GM23338 (cell line): ENCODE measurements at regions not wholly inside any gene's neighbourhood (a gene's known extent, or its start where the extent isn't known, plus 50 kb on each side); places are given as distances from the start of the nearest gene placed in this dataset.

Experiments used
- ATAC-seq: fragments of 200-7000 bp; cut with Tn5 transposase; 3 replicates; pipeline ENCODE4 v1.9.1; 2020
- DNase-seq: peaks from one replicate; pipeline ENCODE4 v3.0.0-alpha.2; 2015; ENCODE audit warnings: low spot score
- H2AFZ ChIP-seq: fragments of 200-600 bp; sonication (generic); 2 replicates; pipeline ENCODE4 v1.8.0; 2016; ENCODE audit warnings: antibody characterized with exemption, mild to moderate bottlenecking, moderate library complexity
- H3F3A ChIP-seq: fragments of 200-600 bp; sonication (generic); replicated peaks from 2 replicates; pipeline ENCODE4 v1.8.0; 2017; ENCODE audit warnings: antibody characterized with exemption, mixed run types, low read depth
- H3K27ac ChIP-seq: fragments of 200-600 bp; sonication (generic); 2 replicates; pipeline ENCODE4 v1.6.1; 2016; ENCODE audit warnings: low read depth
- H3K27me3 ChIP-seq: fragments of 200-600 bp; sonication (generic); 2 replicates; pipeline ENCODE4 v1.8.0; 2016; ENCODE audit warnings: mild to moderate bottlenecking, mixed run types, moderate library complexity; ENCODE audit not compliant: insufficient read depth
- H3K36me3 ChIP-seq: fragments of 200-600 bp; sonication (generic); 2 replicates; pipeline ENCODE4 v1.8.0; 2016; ENCODE audit warnings: mild to moderate bottlenecking; ENCODE audit not compliant: insufficient read depth
- H3K4me1 ChIP-seq: fragments of 200-600 bp; sonication (generic); 2 replicates; pipeline ENCODE4 v1.8.0; 2016; ENCODE audit warnings: mild to moderate bottlenecking, moderate library complexity; ENCODE audit not compliant: insufficient read depth
- H3K4me2 ChIP-seq: fragments of 200-600 bp; sonication (generic); 2 replicates; pipeline ENCODE4 v1.7.1; 2017; ENCODE audit warnings: mixed run types
- H3K4me3 ChIP-seq: fragments of 200-600 bp; sonication (generic); 2 replicates; pipeline ENCODE4 v1.6.1; 2016; ENCODE audit warnings: mixed run types
- H3K79me2 ChIP-seq: fragments of 200-600 bp; sonication (generic); replicated peaks from 2 replicates; pipeline ENCODE4 v1.8.0; 2017; ENCODE audit warnings: mild to moderate bottlenecking; ENCODE audit not compliant: insufficient read depth
- H3K9me2 ChIP-seq: fragments of 200-600 bp; sonication (generic); 2 replicates; pipeline ENCODE4 v1.8.0; 2017; ENCODE audit not compliant: insufficient read depth
- H4K20me1 ChIP-seq: fragments of 200-600 bp; sonication (generic); replicated peaks from 2 replicates; pipeline ENCODE4 v1.8.0; 2017; ENCODE audit warnings: mild to moderate bottlenecking; ENCODE audit not compliant: insufficient read depth
- H3K27ac Mint-ChIP-seq: 2 replicates; pipeline ENCODE4 v1.8.0; 2020; ENCODE audit warnings: inconsistent platforms, mild to moderate bottlenecking, moderate library complexity, mixed read lengths
- H3K27me3 Mint-ChIP-seq: 3 replicates; pipeline ENCODE4 v1.8.0; 2022; ENCODE audit warnings: low read depth, mild to moderate bottlenecking, moderate library complexity, mixed read lengths, inconsistent platforms; ENCODE audit not compliant: insufficient read depth, poor library complexity
- H3K36me3 Mint-ChIP-seq: 3 replicates; pipeline ENCODE4 v1.8.0; 2021; ENCODE audit warnings: low read depth, mild to moderate bottlenecking, inconsistent platforms, moderate library complexity, mixed read lengths
- H3K4me1 Mint-ChIP-seq: 3 replicates; pipeline ENCODE4 v1.8.0; 2020; ENCODE audit warnings: mild to moderate bottlenecking, inconsistent platforms, mixed read lengths
- H3K4me3 Mint-ChIP-seq: 3 replicates; pipeline ENCODE4 v1.8.0; 2021; ENCODE audit warnings: moderate library complexity, mild to moderate bottlenecking, inconsistent platforms, mixed read lengths
- H3K9me3 Mint-ChIP-seq: 3 replicates; pipeline ENCODE4 v1.8.0; 2020; ENCODE audit warnings: moderate library complexity, mild to moderate bottlenecking, inconsistent platforms, mixed read lengths
- CREB1 ChIP-seq: fragments of 250-450 bp; sonication (Bioruptor Pico); IDR thresholded peaks from 2 replicates; pipeline ENCODE4 v1.5.0; 2020; ENCODE audit warnings: low read depth, mild to moderate bottlenecking, moderate library complexity
- EZH2 ChIP-seq: fragments of 200-600 bp; sonication (generic); IDR thresholded peaks from one replicate; pipeline ENCODE4 v1.8.0; 2017; ENCODE audit warnings: antibody characterized with exemption, mild to moderate bottlenecking, low read depth; ENCODE audit not compliant: unreplicated experiment
- EZH2phosphoT487 ChIP-seq: fragments of 200-600 bp; sonication (generic); IDR thresholded peaks from one replicate; pipeline ENCODE4 v1.8.1; 2018; ENCODE audit warnings: antibody characterized with exemption; ENCODE audit not compliant: unreplicated experiment
- ZNF114 ChIP-seq: fragments of 250-450 bp; sonication (Bioruptor Pico); IDR thresholded peaks from 2 replicates; pipeline ENCODE4 v1.5.0; 2020; ENCODE audit warnings: mild to moderate bottlenecking, moderate library complexity
- ZNF462 ChIP-seq: fragments of 250-450 bp; sonication (Bioruptor Pico); IDR thresholded peaks from 2 replicates; pipeline ENCODE4 v1.5.0; 2020; ENCODE audit warnings: mild to moderate bottlenecking, moderate library complexity

GRCh38 chr2:129085386-129085785 lies 766.7 kb upstream of the HS6ST1 start:
- no peaks in the 10 kb centered on the region for H3K27me3 Mint-ChIP-seq
- H3K4me3 Mint-ChIP-seq = no peak overlapping the region
- H3K36me3 Mint-ChIP-seq = no peaks in the 10 kb centered on the region
- Histone ChIP-seq H3K27me3 (no peaks in the 10 kb centered on the region), H3K27ac (no peak overlapping the region), H3K4me1 (no peaks in the 10 kb centered on the region), H3K79me2 (no peaks in the 10 kb centered on the region), H3K9me2 (no peaks in the 10 kb centered on the region), H2AFZ (no peak overlapping the region), H3K4me3 (no peak overlapping the region), H3K36me3 (no peaks in the 10 kb centered on the region), H3F3A (no peaks in the 10 kb centered on the region), H4K20me1 (no peaks in the 10 kb centered on the region), H3K4me2 (no peak overlapping the region)
- H3K27ac Mint-ChIP-seq = no peak overlapping the region
- no peak for ATAC-seq
- no peak for TF ChIP-seq EZH2phosphoT487
- no peaks in the 10 kb centered on the region for H3K9me3 Mint-ChIP-seq
- DNase-seq = no peak
- H3K4me1 Mint-ChIP-seq = peaks cover 6% of the 10 kb centered on the region

- no peak for DNase-seq
- Histone ChIP-seq H3F3A (no peaks in the 10 kb centered on the region), H3K27ac (no peak overlapping the region), H3K36me3 (no peaks in the 10 kb centered on the region), H2AFZ (no peak overlapping the region), H3K27me3 (no peaks in the 10 kb centered on the region), H3K4me3 (no peak overlapping the region), H4K20me1 (no peaks in the 10 kb centered on the region), H3K4me2 (no peak overlapping the region), H3K79me2 (no peaks in the 10 kb centered on the region), H3K4me1 (no peaks in the 10 kb centered on the region), H3K9me2 (no peaks in the 10 kb centered on the region)
- H3K4me1 Mint-ChIP-seq = no peaks in the 10 kb centered on the region
- H3K36me3 Mint-ChIP-seq = no peaks in the 10 kb centered on the region
- H3K27me3 Mint-ChIP-seq = no peaks in the 10 kb centered on the region
- H3K27ac Mint-ChIP-seq = no peak overlapping the region
- H3K4me3 Mint-ChIP-seq = no peak overlapping the region
- TF ChIP-seq ZNF462 (CRISPR knock-in tag) (no peak), EZH2phosphoT487 (no peak), EZH2 (no peak), ZNF114 (no peak), CREB1 (CRISPR knock-in tag) (no peak)
- ATAC-seq = no peak
- H3K9me3 Mint-ChIP-seq = no peaks in the 10 kb centered on the region
Observed at GRCh38 chr2:129087133-129087813, 768.6 kb upstream of the HS6ST1 start.
